ENCODE measurements at regions not wholly inside any gene's neighbourhood (a gene's known extent, or its start where the extent isn't known, plus 50 kb on each side); places are given as distances from the start of the nearest gene placed in this dataset.

- peaks cover 0 to 22% (median 0%) of the 10 kb centered on the region in 4 donors for H3K4me1 ChIP-seq
- H3K36me3 ChIP-seq = no peaks in the 10 kb centered on the region
- DNase-seq (ENCODE audit: low spot score in 2 of 2) = no peak
- H3K9me3 ChIP-seq = peaks cover 0 to 7% (median 0%) of the 10 kb centered on the region in 4 donors
- TF ChIP-seq EP300 (IDR thresholded peaks at IDR 0.05) = no peak
- TF ChIP-seq, protein P1, sequence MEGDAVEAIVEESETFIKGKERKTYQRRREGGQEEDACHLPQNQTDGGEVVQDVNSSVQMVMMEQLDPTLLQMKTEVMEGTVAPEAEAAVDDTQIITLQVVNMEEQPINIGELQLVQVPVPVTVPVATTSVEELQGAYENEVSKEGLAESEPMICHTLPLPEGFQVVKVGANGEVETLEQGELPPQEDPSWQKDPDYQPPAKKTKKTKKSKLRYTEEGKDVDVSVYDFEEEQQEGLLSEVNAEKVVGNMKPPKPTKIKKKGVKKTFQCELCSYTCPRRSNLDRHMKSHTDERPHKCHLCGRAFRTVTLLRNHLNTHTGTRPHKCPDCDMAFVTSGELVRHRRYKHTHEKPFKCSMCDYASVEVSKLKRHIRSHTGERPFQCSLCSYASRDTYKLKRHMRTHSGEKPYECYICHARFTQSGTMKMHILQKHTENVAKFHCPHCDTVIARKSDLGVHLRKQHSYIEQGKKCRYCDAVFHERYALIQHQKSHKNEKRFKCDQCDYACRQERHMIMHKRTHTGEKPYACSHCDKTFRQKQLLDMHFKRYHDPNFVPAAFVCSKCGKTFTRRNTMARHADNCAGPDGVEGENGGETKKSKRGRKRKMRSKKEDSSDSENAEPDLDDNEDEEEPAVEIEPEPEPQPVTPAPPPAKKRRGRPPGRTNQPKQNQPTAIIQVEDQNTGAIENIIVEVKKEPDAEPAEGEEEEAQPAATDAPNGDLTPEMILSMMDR (IDR thresholded peaks at IDR 0.05) = peak in 1 of 5 experiments; percentile 16
- 81 to 82% methylated on average over 22 of the region's 23 CpGs for WGBS, 2 donors
- H3K4me3 ChIP-seq = no peak overlapping the region
- H3K27ac ChIP-seq = no peak overlapping the region
- no peaks in the 10 kb centered on the region for H3K27me3 ChIP-seq
Measured at GRCh38 chr22:48894064-48894671, 933.5 kb downstream of the BRD1 start.

GRCh38 chr22:48893288-48894063 lies 934.2 kb downstream of the BRD1 start:
- TF ChIP-seq, protein P1 (IDR thresholded peaks at IDR 0.05) = no peak
- no peak for TF ChIP-seq POLR2A (IDR thresholded peaks at IDR 0.05)
- TF ChIP-seq EP300 (IDR thresholded peaks at IDR 0.05) = no peak
- Histone ChIP-seq H3K27me3 (no peaks in the 10 kb centered on the region), H3K4me3 (no peak overlapping the region), H3K9me3 (peaks cover 0 to 7% (median 0%) of the 10 kb centered on the region in 4 donors), H3K4me1 (peaks cover 0 to 22% (median 0%) of the 10 kb centered on the region in 4 donors), H3K27ac (no peak overlapping the region), H3K36me3 (no peaks in the 10 kb centered on the region)
- 80 to 85% methylated on average over 13 to 14 of the region's 16 CpGs for WGBS, 2 donors
- no peak for DNase-seq (ENCODE audit: low spot score in 2 of 2)

DNA sequence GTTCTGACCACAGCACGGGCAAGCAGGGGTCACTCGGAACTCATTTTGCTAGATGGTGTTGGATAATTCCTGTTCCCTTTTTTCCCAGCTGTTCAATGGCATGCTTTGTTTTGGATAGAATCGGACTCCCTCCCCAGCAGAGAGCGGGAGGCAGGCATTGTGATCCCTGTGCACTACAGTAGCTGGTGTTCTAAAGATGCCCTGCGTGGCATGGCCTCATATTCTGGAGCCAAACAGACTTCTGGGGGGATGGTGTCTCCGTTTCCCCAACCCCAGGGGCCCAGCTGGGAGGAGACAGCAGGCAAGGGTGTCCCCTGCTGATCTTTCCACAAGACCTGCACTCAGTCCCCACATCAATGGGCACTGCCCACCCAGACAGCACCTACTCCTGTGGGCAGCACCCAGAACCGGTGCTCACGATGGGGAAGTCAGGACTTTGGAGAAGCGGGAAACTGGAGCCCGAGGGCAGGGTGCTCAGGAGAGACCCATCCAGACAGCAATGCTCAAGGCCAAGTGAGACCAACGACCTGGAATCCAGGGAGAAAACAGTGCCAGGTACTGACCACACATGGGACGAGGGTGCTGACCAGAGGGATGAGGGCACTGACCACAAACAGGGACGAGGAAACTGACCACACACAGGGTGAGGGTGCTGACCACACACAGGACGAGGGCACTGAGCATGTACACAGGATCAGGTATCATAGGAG lies 934.9 kb downstream of the BRD1 start:
- 50 to 58% methylated on average over 14 of the region's 14 CpGs for WGBS, 2 donors
- H3K27ac ChIP-seq = peak overlapping the region in 1 of 4 donors; percentile 46
- TF ChIP-seq, protein P1 (IDR thresholded peaks at IDR 0.05) = no peak
- TF ChIP-seq POLR2A (IDR thresholded peaks at IDR 0.05) (no peak), EP300 (IDR thresholded peaks at IDR 0.05) (no peak)
- no peak overlapping the region for H3K4me3 ChIP-seq
- DNase-seq (ENCODE audit: low spot score in 2 of 2) = no peak
- no peaks in the 10 kb centered on the region for H3K27me3 ChIP-seq
- no peaks in the 10 kb centered on the region for H3K36me3 ChIP-seq
- peaks cover 0 to 22% (median 0%) of the 10 kb centered on the region in 4 donors for H3K4me1 ChIP-seq
- H3K9me3 ChIP-seq = peaks cover 0 to 7% (median 0%) of the 10 kb centered on the region in 4 donors

DNA sequence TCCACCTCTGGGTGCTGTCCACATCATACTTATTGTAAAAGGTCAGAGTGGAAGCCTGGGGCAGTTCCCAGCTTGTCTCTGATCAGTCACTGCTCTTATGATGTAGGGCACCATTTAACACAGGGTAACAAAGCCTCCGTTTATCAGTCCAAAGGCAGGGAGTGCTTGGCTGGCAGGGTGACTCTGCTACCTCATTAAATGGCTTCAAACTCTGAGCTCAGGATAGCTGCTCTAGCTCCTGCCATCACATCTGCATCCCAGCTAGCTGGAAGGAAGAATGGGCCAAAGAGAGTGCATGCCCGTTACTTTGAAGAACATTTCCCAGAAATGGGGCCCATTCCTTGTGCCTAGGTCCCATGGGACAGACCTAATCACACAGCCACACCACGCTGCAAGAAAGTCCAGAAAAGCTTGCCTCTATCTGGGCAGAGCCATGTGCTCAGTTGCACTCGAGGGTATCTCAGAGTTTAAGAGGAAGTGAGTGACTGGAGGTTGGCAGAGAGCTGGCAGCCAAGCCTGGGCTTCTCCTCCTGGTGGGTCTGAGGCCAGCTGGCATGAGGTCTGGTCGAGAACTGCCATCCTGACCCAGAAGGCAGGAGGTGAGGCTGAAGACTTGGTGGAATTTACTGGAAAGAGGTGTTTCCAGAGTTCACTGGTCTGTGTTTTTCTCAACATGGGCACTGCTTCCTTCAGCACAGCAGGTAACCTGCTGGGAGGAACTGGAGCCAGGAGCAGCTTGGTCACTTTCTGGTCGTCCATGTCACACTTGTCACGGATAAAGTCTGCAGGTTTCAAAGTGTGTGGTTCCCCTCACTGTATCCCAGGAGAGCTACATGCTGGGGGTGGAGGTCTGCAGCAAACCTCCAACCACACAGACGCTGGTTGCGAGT lies 935.7 kb downstream of the BRD1 start:
- H3K9me3 ChIP-seq = peaks cover 0 to 7% (median 0%) of the 10 kb centered on the region in 4 donors
- no peak overlapping the region for H3K4me3 ChIP-seq
- TF ChIP-seq, protein P1 (IDR thresholded peaks at IDR 0.05) = no peak
- TF ChIP-seq POLR2A (IDR thresholded peaks at IDR 0.05) (no peak), EP300 (IDR thresholded peaks at IDR 0.05) (no peak)
- H3K4me1 ChIP-seq = peaks cover 0 to 21% (median 0%) of the 10 kb centered on the region in 4 donors
- H3K36me3 ChIP-seq = no peaks in the 10 kb centered on the region
- H3K27me3 ChIP-seq = no peaks in the 10 kb centered on the region
- 58 to 68% methylated on average over 8 to 9 of the region's 9 CpGs for WGBS, 2 donors
- DNase-seq (ENCODE audit: low spot score in 2 of 2) = no peak
- H3K27ac ChIP-seq = peak overlapping the region in 2 of 4 donors; percentile 41 to 46

Measured in tibial nerve (tissue), 4 donors.